ENCODE measurements at regions not wholly inside any gene's neighbourhood (a gene's known extent, or its start where the extent isn't known, plus 50 kb on each side); places are given as distances from the start of the nearest gene placed in this dataset.

DNA sequence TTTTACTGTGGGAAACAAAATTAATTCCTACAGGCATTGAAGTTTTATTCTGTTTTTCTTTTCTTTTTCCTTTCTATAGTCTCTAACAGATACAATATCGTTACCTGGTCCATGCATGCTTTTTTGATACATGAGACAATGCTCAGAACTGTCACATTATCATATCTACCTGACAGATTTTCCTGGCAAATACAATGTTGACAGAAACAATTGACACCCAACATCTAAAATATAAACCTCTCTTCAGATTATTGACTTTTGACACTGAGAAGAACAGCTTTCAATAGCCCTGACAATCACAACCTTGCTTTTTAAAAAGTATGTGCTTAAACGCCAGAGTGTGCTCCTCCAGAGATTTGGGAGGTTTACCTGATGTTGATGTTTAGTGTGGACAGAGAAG, 2334.6 kb upstream of the WWC1 start:
- H3K4me3 Mint-ChIP-seq, result no peak overlapping the region
- H3K36me3 Mint-ChIP-seq, result no peaks in the 10 kb centered on the region
- H3K9me3 Mint-ChIP-seq, result peaks cover 0 to 7% (median 2%) of the 10 kb centered on the region in 7 donors
- Histone ChIP-seq H3K4me3 (replicated peaks in 1 of 3; ENCODE audit: low read depth in 2 of 3, low read length in 3 of 3) (no peak overlapping the region), H3K9me3 (replicated peaks in 1 of 2; ENCODE audit: control insufficient read depth in 1 of 2, insufficient read depth in 1 of 2, low read length in 2 of 2) (peaks cover 0 to 5% of the 10 kb centered on the region in 2 donors), H3K27me3 (ENCODE audit: control insufficient read depth in 2 of 2, insufficient read depth in 2 of 2, low read length in 2 of 2) (no peaks in the 10 kb centered on the region), H3K4me1 (ENCODE audit: control insufficient read depth in 1 of 2, insufficient read depth in 2 of 2, low read length in 2 of 2) (no peaks in the 10 kb centered on the region), H3K9ac (ENCODE audit: insufficient read depth, low read length, poor library complexity, severe bottlenecking) (no peak overlapping the region), H3K4me2 (replicated peaks; ENCODE audit: extremely low read depth, low read length, poor library complexity, severe bottlenecking) (no peak overlapping the region), H3K27ac (ENCODE audit: low read depth in 1 of 2, low read length in 2 of 2) (no peak overlapping the region), H2AFZ (ENCODE audit: insufficient read depth, low read depth, low read length, poor library complexity, severe bottlenecking) (no peak overlapping the region), H3K36me3 (replicated peaks in 1 of 2; ENCODE audit: control insufficient read depth in 1 of 2, insufficient read depth in 2 of 2, low read length in 2 of 2) (no peaks in the 10 kb centered on the region), H4K20me1 (ENCODE audit: insufficient read depth, low read length) (no peaks in the 10 kb centered on the region), H3K79me2 (ENCODE audit: insufficient read depth, low read length) (no peaks in the 10 kb centered on the region)
- no peaks in the 10 kb centered on the region for H3K4me1 Mint-ChIP-seq
- TF ChIP-seq, protein P1, sequence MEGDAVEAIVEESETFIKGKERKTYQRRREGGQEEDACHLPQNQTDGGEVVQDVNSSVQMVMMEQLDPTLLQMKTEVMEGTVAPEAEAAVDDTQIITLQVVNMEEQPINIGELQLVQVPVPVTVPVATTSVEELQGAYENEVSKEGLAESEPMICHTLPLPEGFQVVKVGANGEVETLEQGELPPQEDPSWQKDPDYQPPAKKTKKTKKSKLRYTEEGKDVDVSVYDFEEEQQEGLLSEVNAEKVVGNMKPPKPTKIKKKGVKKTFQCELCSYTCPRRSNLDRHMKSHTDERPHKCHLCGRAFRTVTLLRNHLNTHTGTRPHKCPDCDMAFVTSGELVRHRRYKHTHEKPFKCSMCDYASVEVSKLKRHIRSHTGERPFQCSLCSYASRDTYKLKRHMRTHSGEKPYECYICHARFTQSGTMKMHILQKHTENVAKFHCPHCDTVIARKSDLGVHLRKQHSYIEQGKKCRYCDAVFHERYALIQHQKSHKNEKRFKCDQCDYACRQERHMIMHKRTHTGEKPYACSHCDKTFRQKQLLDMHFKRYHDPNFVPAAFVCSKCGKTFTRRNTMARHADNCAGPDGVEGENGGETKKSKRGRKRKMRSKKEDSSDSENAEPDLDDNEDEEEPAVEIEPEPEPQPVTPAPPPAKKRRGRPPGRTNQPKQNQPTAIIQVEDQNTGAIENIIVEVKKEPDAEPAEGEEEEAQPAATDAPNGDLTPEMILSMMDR (IDR thresholded peaks at IDR 0.05), result no peak
- intact Hi-C loops (cut with micrococcal nuclease), result no loop called here
- 86% methylated on average over 1 of the region's 2 CpGs for WGBS (ENCODE audit: insufficient coverage)
- H3K27me3 Mint-ChIP-seq (ENCODE audit: low read depth in 3 of 3), result no peaks in the 10 kb centered on the region
- DNase-seq, result no peak
- no peak overlapping the region for H3K27ac Mint-ChIP-seq

DNA sequence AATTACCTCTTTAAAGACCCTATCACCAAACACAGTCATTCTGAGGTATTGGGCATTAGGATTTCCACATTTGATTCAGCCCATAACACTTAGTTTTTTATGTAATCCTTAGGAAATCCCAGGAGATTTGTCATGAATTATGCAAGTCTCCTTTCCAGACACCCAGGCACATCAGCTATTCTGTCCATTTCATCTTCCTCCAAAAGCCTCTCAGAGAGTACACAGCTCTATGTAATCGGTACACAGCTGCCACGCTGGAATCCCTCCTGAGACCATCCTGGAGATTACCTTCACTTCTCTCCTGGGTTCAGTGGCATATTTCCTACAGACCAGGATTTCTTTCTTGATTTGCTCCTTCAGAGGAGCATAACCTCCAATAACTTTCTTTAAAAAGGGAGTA, 2309.8 kb upstream of the WWC1 start:
- Mint-ChIP-seq H3K9me3 (peaks cover 0 to 9% (median 4%) of the 10 kb centered on the region in 7 donors), H3K4me3 (no peak overlapping the region), H3K27me3 (ENCODE audit: low read depth in 3 of 3) (peaks cover 0 to 2% (median 0%) of the 10 kb centered on the region in 3 donors), H3K27ac (no peak overlapping the region), H3K4me1 (no peaks in the 10 kb centered on the region), H3K36me3 (no peaks in the 10 kb centered on the region)
- H3K27ac ChIP-seq (ENCODE audit: low read depth in 1 of 2, low read length in 2 of 2), result no peak overlapping the region
- DNase-seq, result no peak
- WGBS (ENCODE audit: insufficient coverage), result 83% methylated on average over 1 of the region's 2 CpGs
- no peak overlapping the region for H2AFZ ChIP-seq (ENCODE audit: insufficient read depth, low read depth, low read length, poor library complexity, severe bottlenecking)
- no peak overlapping the region for H3K4me3 ChIP-seq (replicated peaks in 1 of 3; ENCODE audit: low read depth in 2 of 3, low read length in 3 of 3)
- H3K4me2 ChIP-seq (replicated peaks; ENCODE audit: extremely low read depth, low read length, poor library complexity, severe bottlenecking), result no peak overlapping the region
- H3K4me1 ChIP-seq (ENCODE audit: control insufficient read depth in 1 of 2, insufficient read depth in 2 of 2, low read length in 2 of 2), result no peaks in the 10 kb centered on the region
- H3K9ac ChIP-seq (ENCODE audit: insufficient read depth, low read length, poor library complexity, severe bottlenecking), result no peak overlapping the region
- intact Hi-C loops (cut with micrococcal nuclease), result no loop called here
- H3K27me3 ChIP-seq (ENCODE audit: control insufficient read depth in 2 of 2, insufficient read depth in 2 of 2, low read length in 2 of 2), result no peaks in the 10 kb centered on the region
- H3K36me3 ChIP-seq (replicated peaks in 1 of 2; ENCODE audit: control insufficient read depth in 1 of 2, insufficient read depth in 2 of 2, low read length in 2 of 2), result no peaks in the 10 kb centered on the region
- no peaks in the 10 kb centered on the region for H3K79me2 ChIP-seq (ENCODE audit: insufficient read depth, low read length)
- no peaks in the 10 kb centered on the region for H4K20me1 ChIP-seq (ENCODE audit: insufficient read depth, low read length)
- TF ChIP-seq, protein P1 (IDR thresholded peaks at IDR 0.05), result no peak
- H3K9me3 ChIP-seq (replicated peaks in 1 of 2; ENCODE audit: control insufficient read depth in 1 of 2, insufficient read depth in 1 of 2, low read length in 2 of 2), result peaks cover 5% of the 10 kb centered on the region in 2 donors

All from CD14-positive monocyte (primary cell).